Dendritic cell treated with granulocyte-macrophage colony-stimulating factor and Interleukin-4, amounts not matched to agents 40 ng/mL and 50 ng/mL, for 4 days (primary cell): ENCODE measurements at regions not wholly inside any gene's neighbourhood (a gene's known extent, or its start where the extent isn't known, plus 50 kb on each side); places are given as distances from the start of the nearest gene placed in this dataset.

Source experiments
- H3K27ac Mint-ChIP-seq: one replicate; pipeline ENCODE4 v1.8.0; 2022; ENCODE audit warnings: mild to moderate bottlenecking, mixed read lengths
- H3K27me3 Mint-ChIP-seq: one replicate; pipeline ENCODE4 v1.8.0; 2022; ENCODE audit warnings: mild to moderate bottlenecking, mixed read lengths
- H3K36me3 Mint-ChIP-seq: one replicate; pipeline ENCODE4 v1.8.0; 2022; ENCODE audit warnings: low read depth, mixed read lengths
- H3K4me1 Mint-ChIP-seq: one replicate; pipeline ENCODE4 v1.8.0; 2022; ENCODE audit warnings: low read depth, mixed read lengths
- H3K4me3 Mint-ChIP-seq: one replicate; pipeline ENCODE4 v1.8.0; 2022; ENCODE audit warnings: mild to moderate bottlenecking, moderate library complexity, mixed read lengths
- H3K9me3 Mint-ChIP-seq: one replicate; pipeline ENCODE4 v1.8.0; 2022; ENCODE audit warnings: mixed read lengths
- intact Hi-C: fragments of 100-400 bp; cut with micrococcal nuclease; formaldehyde crosslinking; loops from one replicate; pipeline ENCODE4 v1.15.0; 2022

- Mint-ChIP-seq H3K4me3 (no peak overlapping the region), H3K9me3 (no peaks in the 10 kb centered on the region)
- intact Hi-C loops = no loop called here
Observed at GRCh38 chr1:5692664-5693063, 299.6 kb downstream of the NPHP4 start.

GRCh38 chr1:5691795-5692509 is 300.3 kb downstream of the NPHP4 start:
- no peaks in the 10 kb centered on the region for H3K4me1 Mint-ChIP-seq
- no peaks in the 10 kb centered on the region for H3K9me3 Mint-ChIP-seq
- H3K27ac Mint-ChIP-seq = no peak overlapping the region
- H3K4me3 Mint-ChIP-seq = no peak overlapping the region
- no peaks in the 10 kb centered on the region for H3K36me3 Mint-ChIP-seq
- H3K27me3 Mint-ChIP-seq = peaks cover 2% of the 10 kb centered on the region
- intact Hi-C loops = no loop called here

More at GRCh38 chr1:5692664-5693063, 299.6 kb downstream of the NPHP4 start:
- Mint-ChIP-seq H3K27ac (no peak overlapping the region), H3K36me3 (no peaks in the 10 kb centered on the region), H3K4me1 (no peaks in the 10 kb centered on the region), H3K27me3 (peaks cover 2% of the 10 kb centered on the region)

DNA sequence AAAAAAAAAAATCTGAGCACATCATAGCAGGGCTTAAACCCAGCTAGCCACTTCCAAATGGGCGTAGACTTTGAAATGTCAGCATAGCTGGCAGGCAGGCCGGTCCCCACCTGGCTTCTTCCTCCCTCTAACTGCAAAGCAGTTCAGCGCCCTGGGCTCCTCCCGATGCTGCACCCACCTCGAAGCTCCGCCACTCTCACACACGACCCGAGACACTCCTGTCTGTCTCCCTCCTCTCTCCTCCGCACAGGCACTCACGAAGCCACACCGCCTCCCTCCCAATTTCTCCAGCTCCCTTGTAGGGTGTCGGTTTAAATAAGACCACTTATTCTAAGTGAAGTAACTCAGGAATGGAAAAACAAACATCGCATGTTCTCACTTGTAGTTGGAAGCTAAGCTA is 301.3 kb downstream of the NPHP4 start:
- H3K36me3 Mint-ChIP-seq = no peaks in the 10 kb centered on the region
- intact Hi-C loops = no loop called here
- H3K27me3 Mint-ChIP-seq = peaks cover 2% of the 10 kb centered on the region
- H3K4me1 Mint-ChIP-seq = no peaks in the 10 kb centered on the region
- H3K9me3 Mint-ChIP-seq = no peaks in the 10 kb centered on the region
- no peak overlapping the region for H3K4me3 Mint-ChIP-seq
- no peak overlapping the region for H3K27ac Mint-ChIP-seq

GRCh38 chr1:5690291-5690690 is 301.9 kb downstream of the NPHP4 start:
- intact Hi-C loops = no loop called here
- Mint-ChIP-seq H3K27ac (no peak overlapping the region), H3K36me3 (no peaks in the 10 kb centered on the region), H3K4me3 (no peak overlapping the region), H3K27me3 (peaks cover 2% of the 10 kb centered on the region), H3K9me3 (no peaks in the 10 kb centered on the region), H3K4me1 (no peaks in the 10 kb centered on the region)

GRCh38 chr1:5688081-5689077 is 303.8 kb downstream of the NPHP4 start:
- Mint-ChIP-seq H3K36me3 (no peaks in the 10 kb centered on the region), H3K27ac (no peak overlapping the region), H3K4me1 (no peaks in the 10 kb centered on the region), H3K9me3 (no peaks in the 10 kb centered on the region), H3K4me3 (no peak overlapping the region), H3K27me3 (peaks cover 2% of the 10 kb centered on the region)
- intact Hi-C loops = no loop called here

- peaks cover 2% of the 10 kb centered on the region for H3K27me3 Mint-ChIP-seq
- H3K9me3 Mint-ChIP-seq = no peaks in the 10 kb centered on the region
- intact Hi-C loops = no loop called here
- no peaks in the 10 kb centered on the region for H3K4me1 Mint-ChIP-seq
- no peak overlapping the region for H3K4me3 Mint-ChIP-seq
- H3K36me3 Mint-ChIP-seq = no peaks in the 10 kb centered on the region
- H3K27ac Mint-ChIP-seq = no peak overlapping the region
Observed at GRCh38 chr1:5686925-5687706, 305.1 kb downstream of the NPHP4 start.

DNA sequence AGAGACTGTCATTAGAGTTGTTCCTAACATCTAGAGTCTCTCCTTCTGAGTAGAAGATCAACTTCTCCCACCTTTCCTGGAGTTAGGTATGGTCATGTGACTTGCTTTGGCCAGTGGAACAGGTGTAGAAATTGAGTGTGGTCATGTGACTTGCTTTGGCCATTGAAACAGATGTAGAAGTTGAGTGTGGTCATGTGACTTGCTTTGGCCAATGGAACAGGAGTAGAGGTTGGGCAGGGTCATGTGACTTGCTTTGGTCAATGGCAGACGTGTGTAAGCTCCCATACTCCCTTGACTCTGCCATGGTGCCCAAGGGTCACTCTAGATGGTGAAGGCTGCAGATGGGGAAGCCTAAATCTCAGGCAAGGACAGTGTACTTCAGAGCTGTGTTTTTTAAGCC is 306.0 kb downstream of the NPHP4 start:
- Mint-ChIP-seq H3K27ac (no peak overlapping the region), H3K9me3 (no peaks in the 10 kb centered on the region), H3K27me3 (peaks cover 2% of the 10 kb centered on the region), H3K4me3 (no peak overlapping the region), H3K36me3 (no peaks in the 10 kb centered on the region), H3K4me1 (no peaks in the 10 kb centered on the region)
- intact Hi-C loops = no loop called here

DNA sequence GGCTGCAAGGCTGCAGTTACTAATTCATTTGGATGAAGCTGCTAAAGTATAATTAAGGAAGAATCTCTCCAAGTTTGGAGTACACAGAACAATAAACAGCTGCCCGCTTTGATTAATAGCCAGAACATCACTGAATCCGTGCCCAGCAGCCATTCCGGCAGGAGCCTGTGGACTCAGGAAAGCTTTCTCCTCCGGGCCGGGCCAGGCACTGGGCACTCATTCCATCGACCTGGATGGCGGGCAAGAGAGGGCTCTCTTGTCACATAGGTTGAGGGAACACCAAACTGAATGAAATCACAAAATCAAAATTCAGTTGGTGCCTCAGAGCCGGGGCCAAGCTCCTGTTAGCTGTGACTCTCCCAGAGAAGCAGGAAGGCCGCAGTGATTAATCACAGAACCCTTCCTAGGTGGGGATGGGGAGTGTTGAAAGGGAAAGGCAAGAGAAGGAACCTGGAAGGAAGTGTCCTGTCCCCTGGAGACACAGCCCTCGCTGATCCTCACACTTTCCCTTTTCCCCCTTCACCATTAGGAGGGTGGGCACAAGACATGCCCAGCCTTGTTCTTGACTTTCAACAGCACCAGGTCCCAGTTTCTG is 306.7 kb downstream of the NPHP4 start:
- Mint-ChIP-seq H3K27me3 (no peaks in the 10 kb centered on the region), H3K4me3 (no peak overlapping the region), H3K9me3 (no peaks in the 10 kb centered on the region), H3K4me1 (no peaks in the 10 kb centered on the region), H3K27ac (no peak overlapping the region), H3K36me3 (no peaks in the 10 kb centered on the region)
- intact Hi-C loops = no loop called here

GRCh38 chr1:5684791-5685190 is 307.4 kb downstream of the NPHP4 start:
- no peak overlapping the region for H3K27ac Mint-ChIP-seq
- intact Hi-C loops = no loop called here

DNA sequence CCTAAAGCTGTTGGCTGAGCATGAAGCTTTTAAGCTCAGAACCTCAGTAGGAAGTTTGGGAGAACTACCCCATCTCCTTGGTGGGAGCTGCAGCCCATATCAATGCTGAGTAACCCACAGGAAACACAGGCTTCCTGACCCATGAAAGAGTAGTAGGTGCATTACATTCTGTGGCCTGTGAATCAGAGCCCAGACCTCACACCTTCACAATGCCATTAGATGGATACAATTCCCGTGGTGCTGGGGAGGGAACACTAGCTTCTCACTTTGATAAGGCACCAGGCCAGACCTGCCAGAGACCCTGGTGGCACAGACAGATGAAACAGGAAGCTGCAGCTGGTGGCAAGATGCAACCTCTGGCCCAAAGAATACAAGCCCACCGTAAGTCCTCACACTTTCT is 308.8 kb downstream of the NPHP4 start:
- intact Hi-C loops = no loop called here
- no peaks in the 10 kb centered on the region for H3K27me3 Mint-ChIP-seq
- H3K27ac Mint-ChIP-seq = no peak overlapping the region
- no peaks in the 10 kb centered on the region for H3K36me3 Mint-ChIP-seq
- no peaks in the 10 kb centered on the region for H3K4me1 Mint-ChIP-seq
- H3K9me3 Mint-ChIP-seq = no peaks in the 10 kb centered on the region
- H3K4me3 Mint-ChIP-seq = no peak overlapping the region

More at GRCh38 chr1:5684791-5685190, 307.4 kb downstream of the NPHP4 start:
- Mint-ChIP-seq H3K9me3 (no peaks in the 10 kb centered on the region), H3K27me3 (no peaks in the 10 kb centered on the region), H3K4me3 (no peak overlapping the region), H3K36me3 (no peaks in the 10 kb centered on the region), H3K4me1 (no peaks in the 10 kb centered on the region)

- intact Hi-C loops = no loop called here
- no peak overlapping the region for H3K4me3 Mint-ChIP-seq
Observed at GRCh38 chr1:5682626-5683225, 309.5 kb downstream of the NPHP4 start.

GRCh38 chr1:5681654-5682053 is 310.6 kb downstream of the NPHP4 start:
- H3K27me3 Mint-ChIP-seq = no peaks in the 10 kb centered on the region
- intact Hi-C loops = no loop called here
- no peaks in the 10 kb centered on the region for H3K9me3 Mint-ChIP-seq
- no peaks in the 10 kb centered on the region for H3K4me1 Mint-ChIP-seq
- H3K27ac Mint-ChIP-seq = no peak overlapping the region
- no peak overlapping the region for H3K4me3 Mint-ChIP-seq
- no peaks in the 10 kb centered on the region for H3K36me3 Mint-ChIP-seq

More at GRCh38 chr1:5682626-5683225, 309.5 kb downstream of the NPHP4 start:
- H3K4me1 Mint-ChIP-seq = no peaks in the 10 kb centered on the region
- no peaks in the 10 kb centered on the region for H3K36me3 Mint-ChIP-seq
- no peaks in the 10 kb centered on the region for H3K27me3 Mint-ChIP-seq
- H3K9me3 Mint-ChIP-seq = no peaks in the 10 kb centered on the region
- H3K27ac Mint-ChIP-seq = no peak overlapping the region

DNA sequence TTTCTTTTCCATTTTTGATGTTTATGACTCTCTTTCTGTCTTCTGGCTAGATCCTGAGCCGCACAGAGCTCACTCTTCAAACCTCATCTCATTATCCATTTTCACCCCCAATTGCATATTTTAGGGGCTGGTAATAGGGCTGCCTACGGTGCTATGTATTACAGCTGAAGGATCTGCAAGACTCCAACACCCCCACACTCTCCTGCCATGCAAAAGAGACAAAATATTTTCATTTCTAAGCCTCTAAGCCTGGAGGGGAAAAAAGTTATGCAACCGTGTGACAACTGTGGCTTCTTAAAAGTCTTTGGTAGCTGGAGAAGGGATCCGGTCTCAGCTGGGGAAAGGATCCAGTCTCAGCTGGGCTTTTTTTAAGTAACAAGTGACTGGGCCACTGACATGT is 311.6 kb downstream of the NPHP4 start:
- no peak overlapping the region for H3K27ac Mint-ChIP-seq
- no peaks in the 10 kb centered on the region for H3K27me3 Mint-ChIP-seq
- H3K36me3 Mint-ChIP-seq = no peaks in the 10 kb centered on the region
- no peak overlapping the region for H3K4me3 Mint-ChIP-seq
- intact Hi-C loops = no loop called here
- peaks cover under 1% of the 10 kb centered on the region for H3K9me3 Mint-ChIP-seq
- no peaks in the 10 kb centered on the region for H3K4me1 Mint-ChIP-seq
